HepG2 (cell line): ENCODE measurements at regions not wholly inside any gene's neighbourhood (a gene's known extent, or its start where the extent isn't known, plus 50 kb on each side); places are given as distances from the start of the nearest gene placed in this dataset.

Experiments
- AFF4 ChIP-seq: sonication (generic); formaldehyde crosslinking; IDR thresholded peaks from 2 replicates; pipeline ENCODE4 v1.4.0; 2020; ENCODE audit warnings: missing genetic modification reagents
- CENPBD1 ChIP-seq: sonication (generic); formaldehyde crosslinking; IDR thresholded peaks from 2 replicates; pipeline ENCODE4 v1.8.0; 2022; ENCODE audit warnings: missing genetic modification reagents, low read depth, mild to moderate bottlenecking, borderline replicate concordance
- EZH2 ChIP-seq: conservative IDR thresholded peaks from 2 replicates; pipeline ENCODE4 v1.6.1; 2012; ENCODE audit warnings: mild to moderate bottlenecking, low read depth, low read length, moderate library complexity
- HDAC2 ChIP-seq: sonication (generic); formaldehyde crosslinking; IDR thresholded peaks from 2 replicates; pipeline ENCODE4 v1.4.0; 2020; ENCODE audit warnings: missing genetic modification reagents
- MED1 ChIP-seq: sonication (generic); formaldehyde crosslinking; IDR thresholded peaks from 2 replicates; pipeline ENCODE4 v1.4.0; 2020; ENCODE audit warnings: missing genetic modification reagents
- MLLT10 ChIP-seq: sonication (generic); formaldehyde crosslinking; IDR thresholded peaks from 2 replicates; pipeline ENCODE4 v1.4.0; 2020; ENCODE audit warnings: missing genetic modification reagents
- SMAD3 ChIP-seq: sonication (generic); formaldehyde crosslinking; IDR thresholded peaks from 2 replicates; pipeline ENCODE4 v1.4.0; 2020; ENCODE audit warnings: missing genetic modification reagents
- SNAI1 ChIP-seq: sonication (generic); formaldehyde crosslinking; IDR thresholded peaks from 2 replicates; pipeline ENCODE4 v1.5.0; 2020; ENCODE audit warnings: mild to moderate bottlenecking, missing genetic modification reagents, borderline replicate concordance
- ZBTB34 ChIP-seq: sonication (generic); formaldehyde crosslinking; IDR thresholded peaks from 2 replicates; pipeline ENCODE4 v1.8.0; 2022; ENCODE audit warnings: mild to moderate bottlenecking, missing genetic modification reagents
- ZNF230 ChIP-seq: sonication (generic); formaldehyde crosslinking; IDR thresholded peaks from 2 replicates; pipeline ENCODE4 v1.4.0; 2020; ENCODE audit warnings: mild to moderate bottlenecking, missing genetic modification reagents
- ZNF580 ChIP-seq: IDR thresholded peaks from 2 replicates; pipeline ENCODE4 v1.6.1; 2016; ENCODE audit warnings: low read depth, borderline replicate concordance

- no peak for TF ChIP-seq ZNF230 (CRISPR knock-in tag)
- TF ChIP-seq SNAI1, result no peak
- no peak for TF ChIP-seq SMAD3 (CRISPR knock-in tag)
- TF ChIP-seq EZH2, result no peak
- TF ChIP-seq HDAC2 (CRISPR knock-in tag), result no peak
- no peak for TF ChIP-seq AFF4 (CRISPR knock-in tag)
- no peak for TF ChIP-seq MED1 (CRISPR knock-in tag)
- no peak for TF ChIP-seq CENPBD1 (CRISPR knock-in tag)
- no peak for TF ChIP-seq ZBTB34 (CRISPR knock-in tag)
- TF ChIP-seq MLLT10 (CRISPR knock-in tag), result no peak
- TF ChIP-seq ZNF580 (CRISPR knock-in tag), result no peak
Measured at GRCh38 chr17:71327376-71328059, 793.3 kb upstream of the SOX9 start.
